SK-N-MC (cell line): ENCODE measurements at regions not wholly inside any gene's neighbourhood (a gene's known extent, or its start where the extent isn't known, plus 50 kb on each side); places are given as distances from the start of the nearest gene placed in this dataset.

Experiments
- EZH2 ChIP-seq: fragments of 200-600 bp; sonication (generic); IDR thresholded peaks from one replicate; pipeline ENCODE4 v1.6.1; 2017; ENCODE audit warnings: antibody characterized with exemption
- FOXP2 ChIP-seq: optimal IDR thresholded peaks from 2 replicates; pipeline ENCODE3; 2011; ENCODE audit warnings: mild to moderate bottlenecking, moderate library complexity; ENCODE audit not compliant: insufficient read depth; ENCODE audit errors: extremely low read length, control extremely low read depth
- POLR2AphosphoS5 ChIP-seq: IDR thresholded peaks from 2 replicates; pipeline ENCODE4 v1.6.1; 2012; ENCODE audit warnings: mild to moderate bottlenecking, low read depth, low read length, borderline replicate concordance

- TF ChIP-seq EZH2 (no peak), POLR2AphosphoS5 (no peak), FOXP2 (no peak)
These were observed 265.4 kb downstream of the EN1 start for GRCh38 chr2:118582058-118582457.
